Right lobe of liver (tissue), 6 donors: ENCODE measurements at regions not wholly inside any gene's neighbourhood (a gene's known extent, or its start where the extent isn't known, plus 50 kb on each side); places are given as distances from the start of the nearest gene placed in this dataset.
A peak's percentile ranks its signal among the peaks of the same experiment; 100 is the strongest.
"Not testable (repeated sequence)": the region's sequence is repeated elsewhere in the genome, so short reads cannot be mapped to it uniquely, and the experiment has no call there.

Source experiments
- ATAC-seq, 4 donors: fragments of 200-7000 bp; cut with Tn5 transposase; one replicate each; pipeline ENCODE4 v1.9.1; 2020; ENCODE audit warnings: mild to moderate bottlenecking in 4 of 4, moderate library complexity in 4 of 4
- DNase-seq, 3 donors: peaks; one replicate each; pipeline ENCODE4 v3.0.0-alpha.2; 2020
- H3K27ac ChIP-seq, 3 donors: fragments of 200-600 bp; one replicate each; pipeline ENCODE4 v1.8.0; 2022
- H3K27me3 ChIP-seq, 2 donors: fragments of 200-600 bp; one replicate each; pipeline ENCODE4 v1.8.0; 2022
- H3K36me3 ChIP-seq, 4 donors: fragments of 200-600 bp; sonication (generic) in 1 of 4; one replicate each; pipeline versions ENCODE4 v1.5.1 to v1.8.0; 2017 to 2022; ENCODE audit warnings: control low read depth in 1 of 4
- H3K4me1 ChIP-seq, 4 donors: fragments of 200-600 bp; sonication (generic) in 1 of 4; one replicate each; pipeline versions ENCODE4 v1.5.1 to v1.8.0; 2017 to 2022; ENCODE audit warnings: control low read depth in 1 of 4
- H3K4me3 ChIP-seq, 3 donors: fragments of 200-600 bp; one replicate each; pipeline ENCODE4 v1.8.0; 2022
- H3K9me3 ChIP-seq, 4 donors: fragments of 200-600 bp; sonication (generic) in 1 of 4; one replicate each; pipeline versions ENCODE4 v1.5.1 to v1.8.0; 2017 to 2022; ENCODE audit warnings: control low read depth in 1 of 4
- CTCF ChIP-seq, 4 donors: fragments of 200-600 bp in 3 of 4; fragments of 450-650 bp in 1 of 4; IDR thresholded peaks; one replicate each; pipeline versions ENCODE4 v1.5.1 to v1.8.0; 2016 to 2022; ENCODE audit warnings: antibody characterized with exemption in 4 of 4, mild to moderate bottlenecking in 2 of 4
- WGBS: methylation state at CpG from one replicate; pipeline ENCODE4 v1.1.6; 2018; ENCODE audit warnings: low coverage, low lambda C conversion rate; ENCODE audit not compliant: insufficient coverage; ENCODE audit errors: missing lambda C conversion rate; 5-methylcytosine and 5-hydroxymethylcytosine counted together
- intact Hi-C, 2 donors: fragments of 100-400 bp; cut with DNase I; formaldehyde crosslinking; loops; one replicate each; pipeline versions ENCODE4 v1.11.2 to v1.14.1; 2022
- donor health status: DM: no; HTN: yes; CAD: no.
- donor health status: DM: no; HTN: no; CAD: no.
- donor health status: DM: no; HTN: no; CAD: no.
- donor health status: DM: no; HTN: yes; CAD: no.
- donor health status: DM: no; HTN: yes; CAD: no.

DNA sequence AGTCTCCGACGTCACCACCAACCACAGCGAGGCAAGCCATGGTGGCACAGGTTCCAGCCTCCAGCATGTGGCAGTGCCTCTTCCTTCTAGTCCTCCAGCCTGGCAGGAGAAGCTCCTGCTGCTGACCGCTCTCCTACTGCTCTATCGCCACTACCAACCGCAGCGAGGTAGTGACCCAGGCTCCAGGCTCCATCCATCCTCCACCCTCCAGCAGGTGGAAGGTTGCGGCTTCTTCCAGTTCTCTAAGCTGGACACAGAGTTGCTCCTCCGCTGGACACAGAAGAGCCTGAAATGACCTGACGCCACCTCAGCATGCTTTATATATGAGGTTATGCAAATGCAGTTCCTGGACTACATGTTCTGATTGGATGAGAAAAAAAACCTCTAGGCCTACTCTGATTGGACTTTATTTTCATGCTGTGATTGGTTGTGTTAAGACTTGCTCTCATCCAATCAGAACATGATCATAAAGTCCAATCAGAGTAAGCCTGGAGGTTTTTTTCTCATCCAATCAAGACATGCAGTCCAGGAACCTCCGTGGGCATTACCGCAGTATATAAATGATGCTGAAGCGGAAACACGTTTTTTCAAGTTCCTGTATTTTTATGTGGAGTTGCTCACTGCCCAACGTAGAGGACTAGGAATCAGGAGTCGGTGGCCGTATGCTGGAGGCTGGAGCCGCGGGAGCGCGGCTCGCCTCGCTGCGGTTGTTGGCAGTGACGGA lies 174.7 kb downstream of the USP22 start:
- intact Hi-C loops, ATAC-seq: not testable (repeated sequence)
- peak in 1 of 3 donors; percentile 28 for DNase-seq

DNA sequence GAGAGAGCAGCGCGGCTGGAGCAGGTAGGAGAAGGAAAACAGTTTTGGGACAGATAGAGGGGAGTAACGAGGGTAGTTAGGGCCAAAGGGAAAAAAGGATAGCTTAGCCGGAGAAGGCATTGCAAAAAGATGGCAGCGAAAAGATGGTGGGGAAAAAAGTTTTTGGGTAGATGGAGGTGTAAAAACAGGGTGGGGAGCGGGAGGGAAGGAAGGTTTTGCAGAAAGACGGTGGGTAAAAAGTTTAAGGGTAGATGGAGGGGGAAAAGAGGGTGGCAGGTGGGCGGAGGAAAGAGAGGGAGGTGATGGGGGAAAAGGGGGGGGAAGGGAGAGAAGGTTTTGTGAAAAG lies 174.2 kb downstream of the USP22 start:
- H3K27ac ChIP-seq, H3K9me3 ChIP-seq, DNase-seq, intact Hi-C loops, H3K36me3 ChIP-seq, ATAC-seq, H3K4me3 ChIP-seq, H3K4me1 ChIP-seq, H3K27me3 ChIP-seq: not testable (repeated sequence)
- 81% methylated on average over 8 of the region's 8 CpGs for WGBS

More for the DNA sequence above, 174.7 kb downstream of the USP22 start:
- H3K4me1 ChIP-seq, H3K4me3 ChIP-seq, H3K27ac ChIP-seq, H3K27me3 ChIP-seq, H3K36me3 ChIP-seq, H3K9me3 ChIP-seq: not testable (repeated sequence)
- 84% methylated on average over 20 of the region's 25 CpGs for WGBS

DNA sequence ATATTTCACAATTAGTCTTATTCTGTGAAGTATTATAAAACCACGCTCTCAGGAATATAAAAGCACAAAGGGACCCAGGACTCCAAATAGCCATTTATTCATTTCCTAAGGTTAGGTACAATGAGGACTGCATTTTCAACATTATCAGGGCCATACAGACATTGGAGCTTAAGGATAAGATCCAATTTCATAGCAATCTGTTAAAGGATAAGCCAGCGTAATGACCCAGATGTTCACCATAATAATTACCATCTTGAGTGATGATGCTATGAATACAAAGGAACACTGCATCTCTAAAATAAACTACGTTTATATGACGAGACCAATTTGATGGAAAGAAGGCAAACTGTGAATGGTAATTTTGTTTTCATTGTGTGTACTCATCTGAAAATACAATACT lies 169.6 kb downstream of the USP22 start:
- ATAC-seq, H3K27me3 ChIP-seq, DNase-seq, H3K4me1 ChIP-seq, intact Hi-C loops, H3K9me3 ChIP-seq, H3K36me3 ChIP-seq, H3K4me3 ChIP-seq, H3K27ac ChIP-seq: not testable (repeated sequence)
- 64% methylated on average over 4 of the region's 4 CpGs for WGBS

DNA sequence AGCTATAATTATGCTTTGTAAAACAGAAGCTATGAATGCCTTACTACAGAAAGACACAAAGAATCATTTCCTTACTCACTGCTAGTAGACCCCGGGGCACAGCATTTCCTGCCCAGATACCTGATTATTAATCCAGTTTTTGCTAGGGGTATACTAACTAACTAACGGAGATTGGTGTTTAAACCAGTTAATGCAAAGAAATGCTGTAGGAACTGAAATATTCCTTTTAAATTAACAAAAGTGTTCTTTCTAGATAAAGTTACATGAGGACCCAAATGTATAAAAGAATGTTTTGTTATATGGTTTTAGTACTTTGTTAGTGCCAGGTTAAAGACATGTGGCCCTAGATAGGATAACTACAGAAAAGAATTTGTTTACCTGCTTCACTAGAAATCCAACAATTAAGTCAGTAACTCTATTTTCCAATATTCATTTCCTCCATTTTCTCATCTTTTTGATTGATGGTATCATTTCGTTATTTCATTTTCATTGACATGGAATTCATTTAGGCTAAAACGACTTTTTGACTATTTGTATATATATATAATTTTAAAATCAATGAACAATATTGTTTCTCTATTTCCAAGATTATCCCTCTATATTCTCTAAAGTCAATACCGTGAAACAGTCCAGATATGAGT lies 169.0 kb downstream of the USP22 start:
- H3K4me1 ChIP-seq, H3K27ac ChIP-seq, ATAC-seq, H3K27me3 ChIP-seq, DNase-seq, intact Hi-C loops, H3K9me3 ChIP-seq, H3K4me3 ChIP-seq, H3K36me3 ChIP-seq: not testable (repeated sequence)
- WGBS: 49% methylated on average over 5 of the region's 5 CpGs

GRCh38 chr17:20877384-20877783 lies 165.4 kb downstream of the USP22 start:
- ATAC-seq, H3K9me3 ChIP-seq, H3K4me1 ChIP-seq, intact Hi-C loops, H3K36me3 ChIP-seq, H3K27me3 ChIP-seq, H3K27ac ChIP-seq, H3K4me3 ChIP-seq, DNase-seq: not testable (repeated sequence)
- WGBS: 40% methylated on average over 1 of the region's 1 CpG

- Histone ChIP-seq H3K27me3 (no peaks in the 10 kb centered on the region), H3K4me3 (no peak overlapping the region), H3K4me1 (no peaks in the 10 kb centered on the region), H3K27ac (no peak overlapping the region), H3K36me3 (no peaks in the 10 kb centered on the region), H3K9me3 (no peaks in the 10 kb centered on the region)
- ATAC-seq (no peak), DNase-seq (no peak)
- intact Hi-C loops: no loop called here
- no peak for TF ChIP-seq CTCF (IDR thresholded peaks at IDR 0.05)
- WGBS: 78% methylated on average over 2 of the region's 2 CpGs
Measured at GRCh38 chr17:20890338-20890737, 152.5 kb downstream of the USP22 start.

- H3K9me3 ChIP-seq, H3K27me3 ChIP-seq, DNase-seq, H3K4me1 ChIP-seq, ATAC-seq, H3K4me3 ChIP-seq, H3K27ac ChIP-seq, H3K36me3 ChIP-seq, intact Hi-C loops: not testable (repeated sequence)
- 63% methylated on average over 2 of the region's 18 CpGs for WGBS
Measured at GRCh38 chr17:20895426-20895825, 147.4 kb downstream of the USP22 start.
